ENCODE measurements at regions not wholly inside any gene's neighbourhood (a gene's known extent, or its start where the extent isn't known, plus 50 kb on each side); places are given as distances from the start of the nearest gene placed in this dataset.

DNA sequence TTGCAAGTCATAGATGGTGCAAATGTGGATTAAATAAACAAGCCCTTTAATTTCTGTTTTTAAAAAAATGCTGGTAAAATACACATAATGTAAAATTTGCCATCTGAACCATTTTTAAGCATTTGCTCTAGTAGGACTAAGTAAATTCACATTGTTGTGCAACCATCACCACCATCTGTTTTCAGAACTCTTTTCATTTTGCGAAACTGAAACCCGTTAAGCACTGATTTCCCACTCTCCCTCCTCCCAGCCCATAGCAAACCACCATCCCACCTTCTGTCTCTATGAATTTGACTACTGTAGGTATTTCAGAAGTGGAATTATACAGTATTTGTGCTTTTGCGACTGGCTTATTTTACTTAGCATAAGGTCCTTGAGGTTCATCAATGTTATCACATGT, 103.3 kb upstream of the CNTLN start:
- intact Hi-C loops (cut with DNase I, micrococcal nuclease), result no loop called here
- Histone ChIP-seq H3K9me3 (peaks cover 5% of the 10 kb centered on the region), H3K4me1 (ENCODE audit: low read depth) (no peaks in the 10 kb centered on the region), H3K4me3 (no peak overlapping the region), H3K36me3 (ENCODE audit: low read depth) (no peaks in the 10 kb centered on the region)
- no peak for TF ChIP-seq CTCF (IDR thresholded peaks at IDR 0.05)
- DNase-seq (no peak), ATAC-seq (no peak)

GRCh38 chr9:17025281-17025680, 109.6 kb upstream of the CNTLN start:
- Histone ChIP-seq H3K4me1 (ENCODE audit: low read depth) (no peaks in the 10 kb centered on the region), H3K4me3 (no peak overlapping the region), H3K9me3 (peaks cover 5% of the 10 kb centered on the region), H3K36me3 (ENCODE audit: low read depth) (no peaks in the 10 kb centered on the region)
- DNase-seq, result no peak
- intact Hi-C loops (cut with DNase I, micrococcal nuclease), result no loop called here
- no peak for ATAC-seq
- TF ChIP-seq CTCF (IDR thresholded peaks at IDR 0.05), result no peak

DNA sequence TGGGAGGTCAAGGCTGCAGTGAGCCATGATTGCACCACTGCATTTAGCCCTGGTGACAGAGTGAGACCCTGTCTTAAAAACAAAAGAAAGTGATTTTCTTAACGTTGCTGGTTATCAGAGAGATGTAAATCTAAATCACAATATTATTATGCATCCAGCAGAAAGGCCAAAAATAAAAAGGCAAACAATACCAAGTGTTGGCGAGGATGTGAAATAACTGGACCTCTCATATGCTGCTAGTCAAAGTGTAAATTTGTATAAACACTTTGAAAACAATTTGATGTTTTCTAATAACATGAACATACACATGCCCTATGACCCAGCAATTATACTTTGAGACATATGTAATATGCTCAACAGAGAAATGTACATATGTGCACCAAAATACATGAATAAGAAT, 110.7 kb upstream of the CNTLN start:
- Histone ChIP-seq H3K4me1 (ENCODE audit: low read depth) (no peaks in the 10 kb centered on the region), H3K9me3 (no peaks in the 10 kb centered on the region), H3K4me3 (no peak overlapping the region), H3K36me3 (ENCODE audit: low read depth) (no peaks in the 10 kb centered on the region)
- ATAC-seq (no peak), DNase-seq (no peak)
- no peak for TF ChIP-seq CTCF (IDR thresholded peaks at IDR 0.05)
- intact Hi-C loops (cut with DNase I, micrococcal nuclease), result no loop called here

DNA sequence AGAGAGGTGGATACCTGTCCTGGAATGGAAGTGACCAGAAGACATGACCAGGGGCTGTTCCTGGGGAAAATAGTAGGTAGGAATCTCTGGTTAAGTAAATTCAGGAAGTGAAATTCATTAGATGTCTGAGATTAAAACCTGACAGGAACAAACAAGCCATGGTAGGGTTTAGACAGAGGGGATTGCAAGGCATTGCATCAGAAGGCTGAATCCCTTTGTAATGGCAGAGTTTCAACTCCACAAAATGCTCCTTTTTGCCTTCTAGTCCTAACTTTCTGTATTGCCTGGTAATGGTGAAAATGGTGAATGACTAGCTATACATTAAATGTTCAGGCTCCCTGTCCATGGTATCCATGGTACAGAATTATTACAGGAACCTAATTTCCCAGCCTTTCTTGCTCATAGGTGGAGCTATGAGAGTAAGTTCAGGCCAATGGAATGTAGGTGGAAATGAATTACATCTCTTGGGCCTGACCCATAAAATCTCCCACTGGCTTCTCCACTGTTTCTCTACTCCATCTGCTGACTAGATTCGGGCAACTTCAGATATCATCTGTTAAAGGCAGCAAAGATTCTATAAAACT, 113.4 kb upstream of the CNTLN start:
- DNase-seq (no peak), ATAC-seq (no peak)
- Histone ChIP-seq H3K9me3 (no peaks in the 10 kb centered on the region), H3K36me3 (ENCODE audit: low read depth) (no peaks in the 10 kb centered on the region), H3K4me3 (no peak overlapping the region), H3K4me1 (ENCODE audit: low read depth) (no peaks in the 10 kb centered on the region)
- intact Hi-C loops (cut with DNase I, micrococcal nuclease), result no loop called here
- no peak for TF ChIP-seq CTCF (IDR thresholded peaks at IDR 0.05)

DNA sequence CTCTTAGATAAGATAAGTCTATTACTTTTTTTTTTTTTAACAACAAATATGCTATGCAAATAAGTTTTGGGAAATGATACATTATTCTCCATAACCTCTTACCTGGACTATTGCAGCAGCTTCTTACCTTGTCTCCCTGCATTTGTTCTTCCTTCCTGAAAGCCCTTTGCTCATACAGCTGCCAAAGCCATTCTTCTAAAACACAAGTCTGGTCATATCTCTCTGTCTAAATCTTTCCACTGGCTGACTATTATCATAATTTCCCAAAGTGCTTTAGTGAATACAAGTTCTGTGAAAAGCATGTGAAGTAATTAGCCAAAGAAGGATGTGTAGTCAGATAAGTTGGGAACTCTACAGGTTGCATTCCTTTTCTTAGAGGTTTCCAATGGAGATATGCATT, 115.4 kb upstream of the CNTLN start:
- DNase-seq (no peak), ATAC-seq (peak; percentile 16)
- no peak for TF ChIP-seq CTCF (IDR thresholded peaks at IDR 0.05)
- Histone ChIP-seq H3K36me3 (ENCODE audit: low read depth) (no peaks in the 10 kb centered on the region), H3K4me3 (no peak overlapping the region), H3K9me3 (no peaks in the 10 kb centered on the region), H3K4me1 (ENCODE audit: low read depth) (no peaks in the 10 kb centered on the region)
- intact Hi-C loops (cut with DNase I, micrococcal nuclease), result no loop called here
